ENCODE measurements at regions not wholly inside any gene's neighbourhood (a gene's known extent, or its start where the extent isn't known, plus 50 kb on each side); places are given as distances from the start of the nearest gene placed in this dataset.
A peak's percentile ranks its signal among the peaks of the same experiment; 100 is the strongest.

DNA sequence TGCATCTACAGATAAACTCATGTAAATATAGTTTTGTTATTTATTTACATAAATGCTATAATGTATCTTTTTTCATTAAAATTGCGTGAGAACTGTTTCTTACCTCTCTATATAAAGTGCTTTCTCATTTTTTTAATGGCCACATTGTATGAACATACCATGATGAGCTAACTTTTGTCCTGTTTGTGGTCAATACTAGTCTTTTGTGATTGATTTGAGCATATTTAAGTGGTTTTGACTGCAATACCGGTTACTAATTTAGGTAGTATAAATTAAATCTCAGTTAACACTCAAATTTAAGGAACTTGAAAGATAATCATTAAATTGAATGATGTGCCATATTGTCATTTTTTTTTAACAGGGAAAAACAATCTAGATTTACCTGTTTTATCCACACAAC, 108.2 kb downstream of the HAUS1 start:
- TF ChIP-seq, protein P1, sequence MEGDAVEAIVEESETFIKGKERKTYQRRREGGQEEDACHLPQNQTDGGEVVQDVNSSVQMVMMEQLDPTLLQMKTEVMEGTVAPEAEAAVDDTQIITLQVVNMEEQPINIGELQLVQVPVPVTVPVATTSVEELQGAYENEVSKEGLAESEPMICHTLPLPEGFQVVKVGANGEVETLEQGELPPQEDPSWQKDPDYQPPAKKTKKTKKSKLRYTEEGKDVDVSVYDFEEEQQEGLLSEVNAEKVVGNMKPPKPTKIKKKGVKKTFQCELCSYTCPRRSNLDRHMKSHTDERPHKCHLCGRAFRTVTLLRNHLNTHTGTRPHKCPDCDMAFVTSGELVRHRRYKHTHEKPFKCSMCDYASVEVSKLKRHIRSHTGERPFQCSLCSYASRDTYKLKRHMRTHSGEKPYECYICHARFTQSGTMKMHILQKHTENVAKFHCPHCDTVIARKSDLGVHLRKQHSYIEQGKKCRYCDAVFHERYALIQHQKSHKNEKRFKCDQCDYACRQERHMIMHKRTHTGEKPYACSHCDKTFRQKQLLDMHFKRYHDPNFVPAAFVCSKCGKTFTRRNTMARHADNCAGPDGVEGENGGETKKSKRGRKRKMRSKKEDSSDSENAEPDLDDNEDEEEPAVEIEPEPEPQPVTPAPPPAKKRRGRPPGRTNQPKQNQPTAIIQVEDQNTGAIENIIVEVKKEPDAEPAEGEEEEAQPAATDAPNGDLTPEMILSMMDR (IDR thresholded peaks at IDR 0.05; ENCODE audit: low read depth, low read length) = no peak
- TF ChIP-seq POLR2A (IDR thresholded peaks at IDR 0.05; ENCODE audit: extremely low read depth, insufficient read length) (no peak), MYC (IDR thresholded peaks at IDR 0.05; ENCODE audit: low read depth, low read length) (no peak)
- TF ChIP-seq, protein P2, sequence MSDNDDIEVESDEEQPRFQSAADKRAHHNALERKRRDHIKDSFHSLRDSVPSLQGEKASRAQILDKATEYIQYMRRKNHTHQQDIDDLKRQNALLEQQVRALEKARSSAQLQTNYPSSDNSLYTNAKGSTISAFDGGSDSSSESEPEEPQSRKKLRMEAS (IDR thresholded peaks at IDR 0.05; ENCODE audit: low read depth, low read length) = no peak
- no peak overlapping the region for H3K4me3 ChIP-seq (ENCODE audit: low read depth, low read length)
- no peak for DNase-seq (ENCODE audit: low read depth)

DNA sequence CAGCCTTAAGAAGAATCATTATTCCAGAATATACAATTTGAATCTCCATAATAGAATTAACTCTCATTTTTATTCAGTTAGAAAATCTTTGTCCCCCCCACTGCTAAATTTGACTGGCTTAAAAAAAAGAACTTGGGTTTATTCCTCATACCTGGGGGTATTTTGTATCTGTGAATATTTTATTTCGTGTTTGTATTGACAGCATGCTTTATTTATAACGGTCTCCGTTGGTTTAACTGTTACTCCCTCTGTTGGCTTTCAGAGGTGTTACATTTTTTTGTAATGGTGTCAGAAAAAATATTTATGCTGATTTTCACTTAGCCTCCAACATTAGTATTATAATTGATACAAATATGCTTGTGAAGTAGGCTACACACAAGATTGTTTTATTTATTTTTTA, 109.1 kb downstream of the HAUS1 start:
- TF ChIP-seq, protein P2 (IDR thresholded peaks at IDR 0.05; ENCODE audit: low read depth, low read length) = no peak
- TF ChIP-seq MYC (IDR thresholded peaks at IDR 0.05; ENCODE audit: low read depth, low read length) = no peak
- TF ChIP-seq, protein P1 (IDR thresholded peaks at IDR 0.05; ENCODE audit: low read depth, low read length) = peak; percentile 25
- TF ChIP-seq POLR2A (IDR thresholded peaks at IDR 0.05; ENCODE audit: extremely low read depth, insufficient read length) = no peak
- DNase-seq (ENCODE audit: low read depth) = no peak
- H3K4me3 ChIP-seq (ENCODE audit: low read depth, low read length) = no peak overlapping the region

DNA sequence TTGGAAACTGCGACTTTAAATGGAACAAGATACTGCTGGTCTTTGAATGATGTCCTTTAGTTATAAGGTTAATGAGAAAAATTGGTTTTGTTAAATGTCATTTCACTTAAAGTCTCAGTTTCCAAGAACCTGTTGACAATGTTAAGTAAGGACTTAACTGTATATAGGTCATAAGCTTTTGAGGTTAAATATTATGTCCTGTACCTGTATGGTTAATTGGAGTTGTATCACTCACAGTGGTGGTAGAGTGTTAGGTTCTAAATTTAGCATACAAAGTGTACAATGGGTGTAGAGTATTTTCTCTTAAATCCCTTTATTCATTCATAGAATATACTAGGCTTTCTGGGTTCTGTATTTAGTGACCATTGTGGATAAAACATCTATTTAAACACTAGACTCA, 110.2 kb downstream of the HAUS1 start:
- no peak overlapping the region for H3K4me3 ChIP-seq (ENCODE audit: low read depth, low read length)
- no peak for DNase-seq (ENCODE audit: low read depth)
- no peak for TF ChIP-seq POLR2A (IDR thresholded peaks at IDR 0.05; ENCODE audit: extremely low read depth, insufficient read length)
- TF ChIP-seq, protein P1 (IDR thresholded peaks at IDR 0.05; ENCODE audit: low read depth, low read length) = no peak
- TF ChIP-seq, protein P2 (IDR thresholded peaks at IDR 0.05; ENCODE audit: low read depth, low read length) = no peak
- no peak for TF ChIP-seq MYC (IDR thresholded peaks at IDR 0.05; ENCODE audit: low read depth, low read length)

DNA sequence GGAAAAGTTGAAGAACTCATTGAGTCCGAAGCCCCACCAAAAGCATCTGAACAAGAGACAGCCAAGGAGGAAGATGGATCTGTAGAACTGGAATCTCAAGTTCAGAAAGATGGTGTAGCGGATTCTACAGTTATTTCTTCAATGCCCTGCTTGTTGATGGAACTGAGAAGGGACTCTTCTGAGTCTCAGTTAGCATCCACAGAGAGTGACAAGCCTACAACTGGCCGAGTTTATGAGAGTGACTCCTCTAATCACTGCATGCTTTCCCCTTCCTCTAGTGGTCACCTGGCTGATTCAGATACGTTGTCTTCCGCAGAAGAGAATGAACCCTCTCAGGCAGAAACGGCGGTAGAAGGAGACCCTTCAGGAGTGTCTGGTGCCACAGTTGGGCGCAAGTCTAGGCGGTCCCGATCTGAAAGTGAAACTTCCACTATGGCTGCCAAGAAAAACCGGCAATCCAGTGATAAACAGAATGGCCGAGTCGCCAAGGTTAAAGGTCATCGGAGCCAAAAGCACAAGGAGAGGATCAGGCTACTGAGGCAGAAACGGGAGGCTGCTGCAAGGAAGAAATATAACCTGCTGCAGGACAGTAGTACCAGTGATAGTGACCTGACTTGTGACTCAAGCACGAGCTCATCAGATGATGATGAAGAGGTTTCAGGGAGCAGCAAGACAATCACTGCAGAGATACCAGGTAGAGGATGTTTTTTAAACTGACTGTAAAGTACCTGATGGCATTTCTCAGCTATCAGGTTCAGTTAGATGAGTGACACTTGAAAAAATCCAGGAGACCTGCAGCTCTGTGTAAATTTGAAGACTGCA, 111.9 kb downstream of the HAUS1 start:
- TF ChIP-seq, protein P2 (IDR thresholded peaks at IDR 0.05; ENCODE audit: low read depth, low read length) = no peak
- TF ChIP-seq MYC (IDR thresholded peaks at IDR 0.05; ENCODE audit: low read depth, low read length) (no peak), POLR2A (IDR thresholded peaks at IDR 0.05; ENCODE audit: extremely low read depth, insufficient read length) (no peak)
- TF ChIP-seq, protein P1 (IDR thresholded peaks at IDR 0.05; ENCODE audit: low read depth, low read length) = no peak
- no peak for DNase-seq (ENCODE audit: low read depth)
- H3K4me3 ChIP-seq (ENCODE audit: low read depth, low read length) = no peak overlapping the region

DNA sequence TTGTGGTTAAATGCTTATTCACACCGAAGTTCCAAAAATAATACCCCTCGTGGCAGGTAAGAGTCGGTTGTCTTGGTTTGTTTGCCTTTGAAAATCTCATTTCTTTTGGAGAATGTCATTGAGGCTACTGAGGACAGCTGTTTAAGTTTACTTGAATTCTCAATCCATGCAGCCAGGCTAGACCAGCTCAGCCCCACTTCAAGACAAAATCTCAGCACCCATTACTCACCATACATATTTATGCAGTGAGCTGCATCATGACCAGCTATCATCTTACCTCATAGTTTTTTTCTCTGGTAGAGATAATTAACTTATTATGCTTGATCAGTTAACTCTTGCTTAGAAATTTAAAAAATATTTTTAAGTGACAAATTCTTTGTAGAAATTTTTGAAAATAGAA, 115.9 kb downstream of the HAUS1 start:
- no peak overlapping the region for H3K4me3 ChIP-seq (ENCODE audit: low read depth, low read length)

DNA sequence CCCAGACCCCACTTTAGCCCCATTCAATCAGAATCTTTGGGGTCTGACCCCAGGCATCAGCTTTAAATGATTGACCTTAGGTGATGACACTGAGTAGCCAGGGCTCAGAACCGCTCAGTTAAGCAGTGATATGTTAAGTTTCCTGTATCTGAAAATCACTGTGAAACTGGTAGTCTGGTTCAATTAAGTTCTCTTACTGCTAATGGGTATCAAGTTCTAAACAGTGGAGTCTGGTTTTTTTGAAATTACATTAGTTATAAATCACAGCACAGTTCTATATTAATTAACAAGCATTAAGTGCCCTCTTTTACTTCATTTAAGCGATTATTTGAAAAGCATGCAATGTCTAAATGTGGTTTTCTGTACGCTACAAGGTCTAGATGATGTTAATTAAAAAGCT, 117.9 kb downstream of the HAUS1 start:
- no peak overlapping the region for H3K4me3 ChIP-seq (ENCODE audit: low read depth, low read length)
- DNase-seq (ENCODE audit: low read depth) = no peak
- TF ChIP-seq, protein P2 (IDR thresholded peaks at IDR 0.05; ENCODE audit: low read depth, low read length) = no peak
- TF ChIP-seq, protein P1 (IDR thresholded peaks at IDR 0.05; ENCODE audit: low read depth, low read length) = no peak
- no peak for TF ChIP-seq POLR2A (IDR thresholded peaks at IDR 0.05; ENCODE audit: extremely low read depth, insufficient read length)
- no peak for TF ChIP-seq MYC (IDR thresholded peaks at IDR 0.05; ENCODE audit: low read depth, low read length)

More for the DNA sequence above, 115.9 kb downstream of the HAUS1 start:
- DNase-seq (ENCODE audit: low read depth) = no peak
- TF ChIP-seq POLR2A (IDR thresholded peaks at IDR 0.05; ENCODE audit: extremely low read depth, insufficient read length) = no peak
- TF ChIP-seq, protein P2 (IDR thresholded peaks at IDR 0.05; ENCODE audit: low read depth, low read length) = no peak
